Spleen (tissue), 11 donors: ENCODE measurements at regions not wholly inside any gene's neighbourhood (a gene's known extent, or its start where the extent isn't known, plus 50 kb on each side); places are given as distances from the start of the nearest gene placed in this dataset.
"Not testable (repeated sequence)": the region's sequence is repeated elsewhere in the genome, so short reads cannot be mapped to it uniquely, and the experiment has no call there.

ENCODE experiments used
- DNase-seq: peaks from one replicate; pipeline ENCODE4 v3.0.0-alpha.2; 2020
- H3K27ac ChIP-seq, 8 donors: fragments of 200-600 bp; sonication (generic) in 7 of 8; 1 replicate in 4 of 8; 2 replicates in 4 of 8; pipeline versions ENCODE4 v1.5.0 to v1.8.0; 2016 to 2021; ENCODE audit warnings: inconsistent platforms in 4 of 8, mild to moderate bottlenecking in 4 of 8, moderate library complexity in 1 of 8
- H3K27me3 ChIP-seq, 7 donors: fragments of 200-600 bp; sonication (generic) in 6 of 7; replicated peaks in 1 of 7; 1 replicate in 4 of 7; 2 replicates in 3 of 7; pipeline versions ENCODE4 v1.5.0 to v1.8.0; 2016 to 2021; ENCODE audit warnings: inconsistent platforms in 3 of 7, mild to moderate bottlenecking in 1 of 7
- H3K36me3 ChIP-seq, 6 donors: fragments of 200-600 bp; sonication (generic) in 5 of 6; 1 replicate in 4 of 6; 2 replicates in 2 of 6; pipeline versions ENCODE4 v1.5.0 to v1.8.0; 2016 to 2021; ENCODE audit warnings: inconsistent platforms in 2 of 6
- H3K4me1 ChIP-seq, 6 donors: fragments of 200-600 bp; sonication (generic) in 5 of 6; 1 replicate in 3 of 6; 2 replicates in 3 of 6; pipeline versions ENCODE4 v1.5.0 to v1.8.0; 2016 to 2021; ENCODE audit warnings: inconsistent platforms in 3 of 6
- H3K4me3 ChIP-seq, 8 donors: fragments of 200-600 bp; sonication (generic) in 7 of 8; 1 replicate in 4 of 8; 2 replicates in 4 of 8; pipeline versions ENCODE4 v1.5.0 to v1.8.0; 2016 to 2021; ENCODE audit warnings: inconsistent platforms in 4 of 8, mild to moderate bottlenecking in 4 of 8, moderate library complexity in 2 of 8
- H3K9me3 ChIP-seq, 8 donors: fragments of 200-600 bp; sonication (generic) in 7 of 8; 1 replicate in 4 of 8; 2 replicates in 4 of 8; pipeline versions ENCODE4 v1.5.0 to v1.8.0; 2016 to 2021; ENCODE audit warnings: inconsistent platforms in 4 of 8
- POLR2A ChIP-seq, 3 donors: fragments of 450-650 bp; IDR thresholded peaks; one replicate each; pipeline ENCODE4 v1.5.1; 2017; ENCODE audit warnings: antibody characterized with exemption in 3 of 3, mild to moderate bottlenecking in 1 of 3
- POLR2AphosphoS5 ChIP-seq, 3 donors: sonication (generic); formaldehyde crosslinking; IDR thresholded peaks; one replicate each; pipeline ENCODE4 v1.5.1; 2017; ENCODE audit warnings: antibody characterized with exemption in 3 of 3
- WGBS, 5 donors: extraction: QIAGEN DNeasy Blood & Tissue Kit in 3 of 5; methylation state at CpG; one replicate each; pipeline versions ENCODE4 v1.1.5 to v1.1.7; 2013 to 2018; 5-methylcytosine and 5-hydroxymethylcytosine counted together
- intact Hi-C: fragments of 100-400 bp; cut with DNase I; formaldehyde crosslinking; loops from one replicate; pipeline ENCODE4 v1.15.0; 2023; ENCODE audit warnings: low total_unique reads
- TF ChIP-seq, protein P1 (sequence below), 11 experiments: fragments of 200-600 bp in 7 of 11; fragments of 450-650 bp in 4 of 11; sonication (generic) in 4 of 11; IDR thresholded peaks in 8 of 11; conservative IDR thresholded peaks in 3 of 11; 1 replicate in 7 of 11; 2 replicates in 4 of 11; pipeline versions ENCODE4 v1.4.0 to v1.8.0; 2016 to 2021; ENCODE audit warnings: antibody characterized with exemption in 11 of 11, inconsistent platforms in 4 of 11, mild to moderate bottlenecking in 1 of 11
- donor health status: healthy with polysubstance abuse.
- donor health status: DM: no; HTN: no; CAD: no; lungs with moderate emphysema.
- donor health status: DM: no; HTN: no; CAD: no.
- donor health status: Bipolar disorder and iron deficiency.
- donor health status: healthy.
- donor health status: DM: no; HTN: no; CAD: no.
- donor health status: DM: yes; HTN: yes; CAD: no.

DNA sequence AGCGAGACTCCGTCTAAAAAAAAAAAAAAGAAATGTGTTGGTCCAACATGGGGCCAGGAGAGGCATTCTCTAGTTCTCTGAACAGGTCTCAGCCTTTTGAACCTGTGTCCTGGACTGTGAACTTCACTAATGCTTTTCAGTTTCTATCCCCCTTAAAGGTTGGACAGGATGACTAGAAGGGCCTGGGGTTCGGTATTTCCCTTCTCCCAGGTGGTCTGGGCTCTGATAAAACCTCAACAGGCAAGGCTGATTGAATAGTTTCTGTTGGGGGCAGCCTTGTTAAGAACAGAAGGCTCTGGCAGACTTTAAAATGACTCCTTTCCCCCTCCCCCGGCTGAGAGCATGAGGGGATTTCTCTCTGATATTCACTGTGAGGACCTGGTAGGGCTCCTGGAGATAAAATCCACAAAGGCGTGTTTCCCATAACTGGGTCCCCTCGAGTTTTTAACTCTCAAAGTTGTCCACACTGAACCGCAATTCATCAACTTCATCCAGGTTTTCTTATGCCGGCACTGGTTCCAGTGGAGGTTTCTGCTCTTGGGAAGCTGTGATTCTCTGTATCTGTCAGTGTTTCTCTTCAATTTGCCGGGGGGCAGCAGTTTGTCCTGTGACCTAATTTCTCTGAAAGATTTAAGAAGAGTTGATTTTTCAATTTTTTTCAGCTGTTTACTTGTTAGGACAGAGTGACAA lies 91.3 kb downstream of the METRNL start:
- H3K36me3 ChIP-seq, result no peaks in the 10 kb centered on the region
- WGBS, 5 donors, result 71 to 78% (median 75%) methylated on average over 9 of the region's 9 CpGs
- H3K27ac ChIP-seq, result no peak overlapping the region
- peaks cover 0 to 17% (median 0%) of the 10 kb centered on the region in 7 donors for H3K27me3 ChIP-seq
- H3K9me3 ChIP-seq, result peaks cover 0 to 17% (median 9%) of the 10 kb centered on the region in 8 donors
- TF ChIP-seq POLR2AphosphoS5 (IDR thresholded peaks at IDR 0.05) (no peak), POLR2A (IDR thresholded peaks at IDR 0.05) (no peak)
- TF ChIP-seq, protein P1, sequence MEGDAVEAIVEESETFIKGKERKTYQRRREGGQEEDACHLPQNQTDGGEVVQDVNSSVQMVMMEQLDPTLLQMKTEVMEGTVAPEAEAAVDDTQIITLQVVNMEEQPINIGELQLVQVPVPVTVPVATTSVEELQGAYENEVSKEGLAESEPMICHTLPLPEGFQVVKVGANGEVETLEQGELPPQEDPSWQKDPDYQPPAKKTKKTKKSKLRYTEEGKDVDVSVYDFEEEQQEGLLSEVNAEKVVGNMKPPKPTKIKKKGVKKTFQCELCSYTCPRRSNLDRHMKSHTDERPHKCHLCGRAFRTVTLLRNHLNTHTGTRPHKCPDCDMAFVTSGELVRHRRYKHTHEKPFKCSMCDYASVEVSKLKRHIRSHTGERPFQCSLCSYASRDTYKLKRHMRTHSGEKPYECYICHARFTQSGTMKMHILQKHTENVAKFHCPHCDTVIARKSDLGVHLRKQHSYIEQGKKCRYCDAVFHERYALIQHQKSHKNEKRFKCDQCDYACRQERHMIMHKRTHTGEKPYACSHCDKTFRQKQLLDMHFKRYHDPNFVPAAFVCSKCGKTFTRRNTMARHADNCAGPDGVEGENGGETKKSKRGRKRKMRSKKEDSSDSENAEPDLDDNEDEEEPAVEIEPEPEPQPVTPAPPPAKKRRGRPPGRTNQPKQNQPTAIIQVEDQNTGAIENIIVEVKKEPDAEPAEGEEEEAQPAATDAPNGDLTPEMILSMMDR (IDR thresholded peaks at IDR 0.05 in 8 of 11, conservative IDR thresholded peaks at IDR 0.05 in 3 of 11), result no peak
- H3K4me1 ChIP-seq, result peaks cover 0 to 11% (median 4%) of the 10 kb centered on the region in 6 donors
- H3K4me3 ChIP-seq, result no peak overlapping the region
- DNase-seq, result no peak
- intact Hi-C loops, result no loop called here

DNA sequence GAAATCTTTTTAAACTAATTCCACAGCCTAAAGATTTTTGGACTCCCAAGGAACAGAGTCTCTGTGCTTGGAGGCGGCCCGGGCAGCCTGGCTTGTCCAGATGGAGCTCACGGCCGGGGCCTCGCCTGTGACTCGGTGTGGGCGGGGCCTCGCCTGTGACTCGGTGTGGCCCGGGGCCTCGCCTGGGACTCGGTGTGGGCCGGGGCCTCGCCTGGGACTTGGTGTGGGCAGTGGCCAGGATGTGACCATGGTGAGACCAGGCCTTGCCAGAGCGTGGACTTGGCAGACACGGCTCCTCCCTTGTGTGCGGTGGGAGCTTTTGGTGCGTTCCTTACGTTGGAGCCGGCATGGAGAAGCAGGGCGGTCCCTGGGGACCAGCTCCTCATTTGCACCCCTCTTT lies 92.3 kb downstream of the METRNL start:
- Histone ChIP-seq H3K9me3 (peaks cover 0 to 11% (median 9%) of the 10 kb centered on the region in 8 donors), H3K27me3 (peaks cover 0 to 17% (median 0%) of the 10 kb centered on the region in 7 donors), H3K4me1 (peaks cover 0 to 11% (median 4%) of the 10 kb centered on the region in 6 donors), H3K4me3 (no peak overlapping the region), H3K27ac (no peak overlapping the region), H3K36me3 (no peaks in the 10 kb centered on the region)
- intact Hi-C loops, result no loop called here
- TF ChIP-seq, protein P1 (IDR thresholded peaks at IDR 0.05 in 8 of 11, conservative IDR thresholded peaks at IDR 0.05 in 3 of 11), result no peak
- TF ChIP-seq POLR2A (IDR thresholded peaks at IDR 0.05) (no peak), POLR2AphosphoS5 (IDR thresholded peaks at IDR 0.05) (no peak)
- 86 to 93% (median 89%) methylated on average over 9 to 21 of the region's 21 CpGs for WGBS, 5 donors
- DNase-seq, result no peak

DNA sequence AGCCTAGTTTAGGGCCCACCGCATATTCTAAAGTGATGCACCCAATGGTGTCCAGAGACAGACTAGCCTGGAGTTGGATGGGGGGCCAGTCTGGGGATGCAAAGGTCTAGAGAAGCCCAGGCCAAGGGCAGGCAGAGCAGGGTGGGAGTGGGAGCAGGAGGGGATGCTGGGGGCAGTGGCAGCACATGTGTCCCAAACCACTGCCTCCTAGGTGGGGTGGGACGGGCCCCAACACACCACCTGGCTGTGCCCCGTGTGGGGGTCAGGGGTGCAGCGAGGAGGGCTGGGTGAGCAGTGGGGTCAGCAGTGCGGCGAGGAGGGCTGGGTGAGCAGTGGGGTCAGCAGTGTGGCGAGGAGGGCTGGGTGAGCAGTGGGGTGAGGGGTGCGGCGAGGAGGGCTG lies 92.7 kb downstream of the METRNL start:
- DNase-seq, H3K27ac ChIP-seq, intact Hi-C loops, H3K36me3 ChIP-seq, H3K4me3 ChIP-seq, H3K9me3 ChIP-seq: not testable (repeated sequence)
- 91 to 96% (median 94%) methylated on average over 8 to 9 of the region's 9 CpGs for WGBS, 5 donors
- H3K27me3 ChIP-seq, result peaks cover 0 to 17% (median 0%) of the 10 kb centered on the region in 7 donors
- peaks cover 0 to 11% (median 4%) of the 10 kb centered on the region in 6 donors for H3K4me1 ChIP-seq

DNA sequence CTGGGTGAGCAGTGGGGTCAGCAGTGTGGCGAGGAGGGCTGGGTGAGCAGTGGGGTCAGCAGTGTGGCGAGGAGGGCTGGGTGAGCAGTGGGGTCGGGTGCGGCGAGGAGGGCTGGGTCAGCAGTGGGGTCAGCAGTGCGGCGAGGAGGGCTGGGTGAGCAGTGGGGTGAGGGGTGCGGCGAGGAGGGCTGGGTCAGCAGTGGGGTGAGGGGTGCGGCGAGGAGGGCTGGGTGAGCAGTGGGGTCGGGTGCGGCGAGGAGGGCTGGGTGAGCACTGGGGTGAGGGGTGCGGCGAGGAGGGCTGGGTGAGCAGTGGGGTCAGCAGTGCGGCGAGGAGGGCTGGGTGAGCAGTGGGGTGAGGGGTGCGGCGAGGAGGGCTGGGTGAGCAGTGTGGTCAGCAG lies 93.2 kb downstream of the METRNL start:
- H3K4me3 ChIP-seq, H3K36me3 ChIP-seq, H3K9me3 ChIP-seq, intact Hi-C loops, DNase-seq, H3K27ac ChIP-seq: not testable (repeated sequence)
- peaks cover 0 to 11% (median 4%) of the 10 kb centered on the region in 6 donors for H3K4me1 ChIP-seq
- 88 to 96% (median 91%) methylated on average over 5 to 20 of the region's 20 CpGs for WGBS, 5 donors
- H3K27me3 ChIP-seq, result peaks cover 0 to 17% (median 0%) of the 10 kb centered on the region in 7 donors

DNA sequence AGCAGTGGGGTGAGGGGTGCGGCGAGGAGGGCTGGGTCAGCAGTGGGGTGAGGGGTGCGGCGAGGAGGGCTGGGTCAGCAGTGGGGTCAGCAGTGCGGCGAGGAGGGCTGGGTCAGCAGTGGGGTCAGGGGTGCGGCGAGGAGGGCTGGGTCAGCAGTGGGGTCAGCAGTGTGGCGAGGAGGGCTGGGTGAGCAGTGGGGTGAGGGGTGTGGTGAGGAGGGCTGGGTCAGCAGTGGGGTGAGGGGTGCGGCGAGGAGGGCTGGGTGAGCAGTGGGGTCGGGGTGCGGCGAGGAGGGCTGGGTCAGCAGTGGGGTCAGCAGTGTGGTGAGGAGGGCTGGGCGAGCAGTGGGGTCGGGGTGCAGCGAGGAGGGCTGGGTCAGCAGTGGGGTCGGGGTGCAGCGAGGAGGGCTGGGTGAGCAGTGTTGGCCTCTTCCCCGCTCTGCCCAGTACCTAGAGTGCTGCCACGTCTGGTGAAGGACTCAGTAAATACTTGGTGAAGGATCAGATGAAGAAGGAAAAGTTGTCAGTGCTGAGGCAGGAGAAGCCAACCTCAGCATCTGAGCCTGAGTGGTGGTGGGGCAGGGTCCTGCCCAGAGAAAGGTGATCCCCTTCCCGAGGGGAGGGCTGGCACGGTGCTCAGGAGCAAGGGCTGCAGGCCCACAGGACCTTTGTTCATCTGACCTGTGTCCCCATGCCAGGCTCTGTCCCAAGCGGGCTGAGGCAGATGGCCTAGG lies 93.9 kb downstream of the METRNL start:
- H3K9me3 ChIP-seq, H3K36me3 ChIP-seq, intact Hi-C loops, H3K4me3 ChIP-seq, H3K27ac ChIP-seq, DNase-seq: not testable (repeated sequence)
- 86 to 96% (median 93%) methylated on average over 13 to 24 of the region's 24 CpGs for WGBS, 5 donors
- H3K4me1 ChIP-seq, result peaks cover 0 to 11% (median 4%) of the 10 kb centered on the region in 6 donors
- H3K27me3 ChIP-seq, result peaks cover 0 to 17% (median 0%) of the 10 kb centered on the region in 7 donors
